Ishikawa (cell line): ENCODE measurements at regions not wholly inside any gene's neighbourhood (a gene's known extent, or its start where the extent isn't known, plus 50 kb on each side); places are given as distances from the start of the nearest gene placed in this dataset.

Source experiments
- REST ChIP-seq: IDR thresholded peaks from 2 replicates; pipeline ENCODE4 v1.6.1; 2012; ENCODE audit warnings: low read depth, mild to moderate bottlenecking
- TCF12 ChIP-seq: IDR thresholded peaks from 2 replicates; pipeline ENCODE4 v1.6.1; 2012; ENCODE audit warnings: low read depth

GRCh38 chr10:55051515-55051914 lies 250.5 kb upstream of the PCDH15 start:
- TF ChIP-seq REST (no peak), TCF12 (no peak)
